Jurkat, Clone E6-1 (cell line): ENCODE measurements at regions not wholly inside any gene's neighbourhood (a gene's known extent, or its start where the extent isn't known, plus 50 kb on each side); places are given as distances from the start of the nearest gene placed in this dataset.

Experiments used
- DNase-seq: peaks from one replicate; pipeline ENCODE4 v3.0.0-alpha.2; 2011; ENCODE audit warnings: low read depth, low spot score
- H3K4me3 ChIP-seq: 2 replicates; pipeline ENCODE4 v1.5.1; 2011; ENCODE audit warnings: mild to moderate bottlenecking, low read length, control low read depth, moderate library complexity

DNA sequence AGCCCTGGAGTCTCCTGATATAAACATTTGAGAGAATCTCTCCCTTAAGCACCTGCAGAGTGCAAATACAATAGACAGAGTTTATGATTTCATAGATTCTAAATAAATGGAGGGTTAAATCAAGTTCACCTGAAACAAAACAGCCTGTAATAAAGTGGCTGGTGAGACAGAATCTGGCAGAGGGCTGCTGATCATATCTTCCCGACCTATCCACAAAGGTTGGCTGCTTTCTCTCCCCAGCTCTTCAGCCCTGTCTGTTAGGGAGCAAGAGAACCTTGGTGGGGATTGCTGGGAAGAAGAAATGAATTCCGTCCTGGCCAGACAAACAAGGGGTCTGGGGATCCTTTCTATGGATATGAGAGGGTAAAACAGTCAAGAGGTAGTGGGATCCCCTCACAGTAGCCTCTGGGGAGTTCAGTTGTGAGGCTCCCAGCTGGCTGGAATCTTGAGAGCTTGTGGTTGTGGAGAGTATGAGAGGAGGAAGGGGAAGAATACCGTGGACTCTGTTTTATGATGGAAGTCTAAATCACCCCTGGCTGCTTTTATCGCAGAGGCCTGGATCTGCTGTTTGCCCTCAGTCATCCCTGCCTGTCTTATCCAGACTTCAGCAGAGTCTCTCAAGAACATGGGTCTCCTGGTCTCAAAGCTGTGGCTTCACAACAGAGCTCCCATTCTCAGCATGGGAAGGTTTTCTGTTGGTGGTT is 451.3 kb downstream of the NTRK3 start:
- no peak overlapping the region for H3K4me3 ChIP-seq
- DNase-seq = no peak

- no peak for DNase-seq
- no peak overlapping the region for H3K4me3 ChIP-seq
Measured at GRCh38 chr15:87804451-87804850, 452.1 kb downstream of the NTRK3 start.

- DNase-seq = no peak
- H3K4me3 ChIP-seq = no peak overlapping the region
Measured at GRCh38 chr15:87799838-87800237, 456.7 kb downstream of the NTRK3 start.

DNA sequence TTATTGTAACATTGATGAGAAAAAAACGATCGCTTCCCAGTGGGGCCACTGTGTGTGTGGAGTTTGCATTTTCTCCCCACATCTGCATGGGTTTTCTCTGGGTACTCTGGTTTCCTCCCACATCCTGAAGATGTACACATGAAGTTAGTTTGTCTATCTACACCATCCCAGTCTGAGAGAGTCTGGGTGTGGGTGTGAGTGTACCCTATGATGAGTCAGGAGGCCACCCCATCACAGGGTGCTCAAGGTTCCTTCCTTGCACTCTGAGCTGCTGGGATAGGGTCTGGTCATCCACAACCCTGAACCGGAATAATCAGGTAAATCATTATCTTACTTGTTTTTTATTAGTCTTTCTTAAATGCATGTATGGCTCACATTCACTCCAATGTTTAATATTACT is 457.1 kb downstream of the NTRK3 start:
- DNase-seq = no peak
- H3K4me3 ChIP-seq = no peak overlapping the region

DNA sequence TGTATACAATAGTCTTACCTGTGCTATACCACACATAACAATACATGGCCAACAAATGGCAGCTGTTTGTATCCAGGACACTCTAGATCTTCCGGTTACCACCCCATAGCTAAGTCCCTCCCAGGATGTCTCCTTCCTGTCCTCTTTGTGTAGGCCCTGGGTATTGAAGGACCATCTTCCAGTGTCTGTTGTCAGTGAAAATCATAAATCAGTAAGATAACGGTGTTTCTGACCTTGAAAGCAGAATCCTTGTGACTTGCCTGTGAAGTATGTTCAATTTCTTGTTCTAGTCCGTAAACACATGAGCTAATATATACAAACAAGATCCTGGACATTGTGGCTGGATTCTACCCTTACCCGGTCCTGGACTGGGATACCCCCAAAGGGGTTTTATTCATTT is 462.8 kb downstream of the NTRK3 start:
- DNase-seq = no peak
- no peak overlapping the region for H3K4me3 ChIP-seq

GRCh38 chr15:87792250-87793040 is 464.1 kb downstream of the NTRK3 start:
- H3K4me3 ChIP-seq = no peak overlapping the region
- DNase-seq = no peak

DNA sequence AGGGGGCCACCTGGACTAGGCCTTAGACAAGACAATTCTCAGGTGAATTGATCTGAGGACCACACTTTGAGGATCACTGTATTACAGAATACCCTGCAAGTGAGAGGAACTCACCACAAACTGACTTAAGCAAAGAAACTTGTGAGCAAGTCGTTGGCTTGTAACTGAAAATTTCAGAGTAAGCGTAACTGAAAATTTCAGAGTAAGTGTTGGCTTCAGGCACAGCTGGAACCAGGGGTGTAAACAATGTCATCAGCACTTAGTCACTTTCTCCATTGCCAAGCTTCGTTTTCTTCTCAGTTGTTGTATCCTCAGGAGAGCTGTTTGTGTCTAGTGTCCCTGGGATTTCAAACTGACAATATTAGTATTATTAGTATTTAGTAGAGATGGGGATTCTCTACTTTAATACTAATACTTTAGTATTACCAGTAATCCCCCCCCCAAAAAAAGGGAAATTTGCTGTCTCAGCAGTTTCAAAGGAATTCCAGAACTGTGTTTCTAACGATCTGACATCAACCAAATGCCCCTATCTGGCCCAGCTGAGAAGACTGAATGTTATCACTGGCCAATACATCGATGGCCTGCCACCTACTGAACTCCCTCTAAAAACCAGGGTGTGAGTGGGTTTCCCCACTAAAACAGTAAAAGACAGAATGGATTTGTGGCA is 474.4 kb downstream of the NTRK3 start:
- DNase-seq = no peak
- no peak overlapping the region for H3K4me3 ChIP-seq

DNA sequence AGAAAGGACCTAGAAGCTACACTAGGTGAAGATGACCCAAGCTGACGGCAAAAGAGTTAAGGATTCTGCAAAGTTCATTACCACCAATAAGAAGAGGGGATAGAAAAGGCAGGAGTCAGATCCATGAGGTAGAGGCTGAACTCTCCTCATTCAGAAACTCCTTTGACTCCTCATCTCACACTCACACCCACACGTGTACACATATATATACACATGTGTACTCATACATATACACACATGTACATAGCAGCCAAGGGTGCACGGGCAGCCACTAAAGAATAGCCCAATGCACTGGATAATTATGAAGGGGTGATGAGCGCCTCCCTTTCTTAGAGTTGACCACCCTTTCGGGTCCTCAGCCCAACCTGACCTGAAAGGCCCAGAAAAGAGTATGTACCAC is 476.8 kb downstream of the NTRK3 start:
- DNase-seq = no peak
- no peak overlapping the region for H3K4me3 ChIP-seq

DNA sequence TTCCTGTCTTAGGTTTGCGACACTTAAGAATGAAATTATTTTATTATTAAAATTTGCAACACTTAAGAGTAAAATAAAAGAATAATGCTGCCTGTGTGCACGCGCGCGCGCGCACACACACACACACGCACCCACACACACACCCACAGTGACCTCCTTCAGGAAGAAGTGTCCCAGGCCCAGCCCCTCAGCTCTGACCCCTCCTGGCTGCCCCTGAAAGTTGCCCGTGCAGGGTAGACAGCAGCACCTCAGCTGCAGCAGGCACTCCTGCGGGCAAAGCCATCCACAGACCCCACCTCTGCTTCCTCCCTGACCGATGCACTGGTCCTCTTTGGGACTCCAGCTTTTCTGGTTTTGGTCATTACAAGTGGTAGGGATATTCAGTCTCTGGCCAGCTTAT is 478.2 kb downstream of the NTRK3 start:
- no peak overlapping the region for H3K4me3 ChIP-seq
- no peak for DNase-seq

GRCh38 chr15:87777054-87777561 is 479.4 kb downstream of the NTRK3 start:
- no peak overlapping the region for H3K4me3 ChIP-seq
- DNase-seq = no peak

GRCh38 chr15:87767516-87767915 is 489.0 kb downstream of the NTRK3 start:
- no peak for DNase-seq
- H3K4me3 ChIP-seq = no peak overlapping the region

- no peak overlapping the region for H3K4me3 ChIP-seq
- DNase-seq = no peak
Measured at GRCh38 chr15:87764461-87765240, 491.9 kb downstream of the NTRK3 start.

DNA sequence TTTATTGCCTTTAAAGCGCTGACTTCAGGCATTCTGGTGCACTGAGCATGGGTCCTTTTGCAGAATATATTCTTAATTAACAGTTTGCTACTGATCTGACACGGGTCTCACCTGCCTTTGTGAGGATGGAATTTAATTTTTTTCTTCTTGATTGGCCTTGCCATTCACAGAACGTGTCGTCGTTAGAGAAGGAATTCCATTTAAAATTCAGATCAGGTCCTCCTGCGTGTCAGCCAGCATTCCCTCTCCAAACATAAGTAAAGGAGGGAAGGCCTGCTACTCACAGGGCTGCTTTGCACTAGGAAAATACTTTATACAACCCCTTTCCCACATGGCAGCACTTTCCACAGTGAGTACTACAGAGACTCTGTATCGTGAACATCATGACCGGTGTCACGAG is 492.7 kb downstream of the NTRK3 start:
- no peak for DNase-seq
- H3K4me3 ChIP-seq = no peak overlapping the region

- no peak for DNase-seq
- no peak overlapping the region for H3K4me3 ChIP-seq
Measured at GRCh38 chr15:87761736-87762509, 494.6 kb downstream of the NTRK3 start.

- no peak overlapping the region for H3K4me3 ChIP-seq
- no peak for DNase-seq
Measured at GRCh38 chr15:87760547-87761314, 495.8 kb downstream of the NTRK3 start.

DNA sequence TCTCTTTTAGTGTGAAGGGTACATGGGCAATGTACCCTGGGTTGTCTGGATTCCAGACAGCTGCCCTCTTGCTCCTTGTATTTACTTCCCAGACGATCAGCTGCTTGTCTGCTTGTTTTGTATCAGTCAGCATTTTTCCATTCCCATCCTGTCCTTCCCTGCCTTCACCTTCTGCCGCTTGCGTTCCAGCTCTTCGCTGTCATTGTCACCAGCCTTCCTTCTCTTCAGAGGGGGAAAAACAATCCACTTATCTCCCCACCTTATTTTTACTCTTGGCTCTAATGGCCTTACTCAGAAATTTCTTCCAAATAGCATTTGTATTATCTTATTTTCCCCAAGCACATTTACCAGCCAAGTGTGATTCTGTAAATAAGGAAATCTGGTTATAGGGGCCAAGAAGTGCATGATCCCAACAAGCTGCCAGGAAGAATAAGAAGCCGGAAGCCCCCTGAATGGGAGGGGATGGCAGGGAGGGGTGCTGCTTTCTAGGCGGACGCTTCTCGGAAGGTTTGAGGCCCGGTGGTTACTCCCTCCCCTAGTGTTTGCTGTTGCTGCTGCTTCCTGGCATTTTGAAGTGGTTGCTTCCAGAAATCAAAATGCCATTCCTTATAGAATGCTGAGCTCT is 497.6 kb downstream of the NTRK3 start:
- H3K4me3 ChIP-seq = no peak overlapping the region
- DNase-seq = no peak

DNA sequence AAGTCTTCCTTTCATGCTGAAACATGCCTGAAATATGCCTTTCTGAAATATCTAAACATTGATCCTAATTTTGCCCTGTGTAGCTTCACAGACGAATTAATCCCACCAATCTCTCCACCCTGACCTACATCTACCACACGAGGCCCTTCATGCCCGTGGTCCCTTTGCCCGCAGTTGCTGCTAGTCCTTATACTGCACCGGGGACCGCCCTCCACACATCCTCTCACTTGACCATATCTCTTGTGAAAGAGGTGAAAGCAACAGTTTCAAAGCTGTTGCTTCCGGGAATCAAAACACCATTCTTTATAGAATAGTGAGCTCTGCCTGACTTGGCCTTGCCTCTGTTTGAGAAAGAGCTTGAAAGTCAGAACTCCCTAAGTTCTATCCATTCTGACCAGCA is 499.5 kb downstream of the NTRK3 start:
- H3K4me3 ChIP-seq = no peak overlapping the region

DNA sequence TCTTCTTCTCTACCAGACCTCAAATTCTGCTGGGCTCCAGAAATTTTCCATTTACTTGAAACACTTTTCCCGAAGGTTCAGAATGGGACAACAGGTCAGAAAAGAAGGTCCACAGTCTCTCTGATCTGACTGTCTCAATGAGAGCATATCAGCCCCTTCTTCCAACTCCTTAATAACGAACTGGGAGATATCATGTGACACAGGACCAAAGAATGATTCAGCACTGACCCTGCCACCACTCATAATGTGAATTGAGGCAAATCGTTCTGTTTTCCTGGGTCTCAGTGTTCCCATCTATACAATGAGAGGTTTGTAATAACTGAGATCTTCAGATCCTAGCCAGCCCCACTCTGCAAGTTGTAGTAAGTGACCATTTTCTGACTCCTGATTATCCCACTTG is 500.5 kb downstream of the NTRK3 start:
- no peak overlapping the region for H3K4me3 ChIP-seq
- DNase-seq = no peak

More for the DNA sequence above, 499.5 kb downstream of the NTRK3 start:
- DNase-seq = no peak
